ENCODE measurements at regions not wholly inside any gene's neighbourhood (a gene's known extent, or its start where the extent isn't known, plus 50 kb on each side); places are given as distances from the start of the nearest gene placed in this dataset.

GRCh38 chr18:55119016-55119415 is 159.8 kb upstream of the CCDC68 start:
- TF ChIP-seq CTCF (IDR thresholded peaks at IDR 0.05) = no peak
- TF ChIP-seq POLR2A (IDR thresholded peaks at IDR 0.05) = no peak

Measured in uterus (tissue), 2 donors.